Glutamatergic neuron (in vitro differentiated cells): ENCODE measurements at regions not wholly inside any gene's neighbourhood (a gene's known extent, or its start where the extent isn't known, plus 50 kb on each side); places are given as distances from the start of the nearest gene placed in this dataset.
"Not testable (repeated sequence)": the region's sequence is repeated elsewhere in the genome, so short reads cannot be mapped to it uniquely, and the experiment has no call there.

Experiments
- DNase-seq: peaks from one replicate; pipeline ENCODE4 v3.0.0; 2022
- H3K27ac Mint-ChIP-seq: one replicate; pipeline ENCODE4 v1.8.0; 2020; ENCODE audit warnings: mild to moderate bottlenecking, mixed read lengths, inconsistent platforms; ENCODE audit not compliant: unreplicated experiment
- H3K27me3 Mint-ChIP-seq: one replicate; pipeline ENCODE4 v1.8.0; 2020; ENCODE audit warnings: mild to moderate bottlenecking, moderate library complexity, mixed read lengths, inconsistent platforms; ENCODE audit not compliant: unreplicated experiment
- H3K36me3 Mint-ChIP-seq: one replicate; pipeline ENCODE4 v1.8.0; 2020; ENCODE audit warnings: mild to moderate bottlenecking, mixed read lengths, inconsistent platforms; ENCODE audit not compliant: unreplicated experiment
- H3K4me1 Mint-ChIP-seq: one replicate; pipeline ENCODE4 v1.8.0; 2020; ENCODE audit warnings: mild to moderate bottlenecking, low read depth, mixed read lengths, inconsistent platforms; ENCODE audit not compliant: unreplicated experiment
- H3K4me3 Mint-ChIP-seq: one replicate; pipeline ENCODE4 v1.8.0; 2020; ENCODE audit warnings: mild to moderate bottlenecking, mixed read lengths, inconsistent platforms; ENCODE audit not compliant: unreplicated experiment
- H3K9me3 Mint-ChIP-seq: one replicate; pipeline ENCODE4 v1.8.0; 2020; ENCODE audit warnings: mild to moderate bottlenecking, moderate library complexity, mixed read lengths, inconsistent platforms; ENCODE audit not compliant: unreplicated experiment
- TF ChIP-seq, protein P1 (sequence below): fragments of 200-600 bp; sonication (generic); IDR thresholded peaks from one replicate; pipeline ENCODE4 v1.5.0; 2021; ENCODE audit not compliant: partially characterized antibody, unreplicated experiment

DNA sequence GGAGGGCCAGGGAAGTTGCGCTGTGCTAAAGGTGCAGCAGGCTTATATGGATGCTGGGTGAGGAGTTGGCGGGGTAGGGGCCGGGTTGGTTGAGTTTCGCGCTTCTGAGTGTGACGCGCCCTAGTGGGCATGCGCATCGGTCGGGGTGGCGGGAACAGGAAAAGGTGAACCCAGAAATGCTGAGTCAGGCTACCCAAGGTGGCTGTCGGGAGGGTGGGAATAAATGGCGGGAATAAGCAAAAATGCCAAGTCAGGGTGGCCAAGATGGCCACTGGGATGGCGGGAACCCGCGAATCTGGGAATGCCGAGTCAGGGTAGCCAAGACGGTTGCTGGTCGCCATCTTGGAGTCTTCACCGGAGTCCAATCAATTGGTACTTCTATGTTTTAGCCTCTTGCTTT lies 580.0 kb downstream of the SUCLG1 start:
- no peak for DNase-seq
- no peak overlapping the region for H3K4me3 Mint-ChIP-seq
- TF ChIP-seq, protein P1, sequence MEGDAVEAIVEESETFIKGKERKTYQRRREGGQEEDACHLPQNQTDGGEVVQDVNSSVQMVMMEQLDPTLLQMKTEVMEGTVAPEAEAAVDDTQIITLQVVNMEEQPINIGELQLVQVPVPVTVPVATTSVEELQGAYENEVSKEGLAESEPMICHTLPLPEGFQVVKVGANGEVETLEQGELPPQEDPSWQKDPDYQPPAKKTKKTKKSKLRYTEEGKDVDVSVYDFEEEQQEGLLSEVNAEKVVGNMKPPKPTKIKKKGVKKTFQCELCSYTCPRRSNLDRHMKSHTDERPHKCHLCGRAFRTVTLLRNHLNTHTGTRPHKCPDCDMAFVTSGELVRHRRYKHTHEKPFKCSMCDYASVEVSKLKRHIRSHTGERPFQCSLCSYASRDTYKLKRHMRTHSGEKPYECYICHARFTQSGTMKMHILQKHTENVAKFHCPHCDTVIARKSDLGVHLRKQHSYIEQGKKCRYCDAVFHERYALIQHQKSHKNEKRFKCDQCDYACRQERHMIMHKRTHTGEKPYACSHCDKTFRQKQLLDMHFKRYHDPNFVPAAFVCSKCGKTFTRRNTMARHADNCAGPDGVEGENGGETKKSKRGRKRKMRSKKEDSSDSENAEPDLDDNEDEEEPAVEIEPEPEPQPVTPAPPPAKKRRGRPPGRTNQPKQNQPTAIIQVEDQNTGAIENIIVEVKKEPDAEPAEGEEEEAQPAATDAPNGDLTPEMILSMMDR = no peak
- H3K27ac Mint-ChIP-seq = no peak overlapping the region
- H3K36me3 Mint-ChIP-seq = peaks cover 39% of the 10 kb centered on the region
- H3K27me3 Mint-ChIP-seq = peaks cover 2% of the 10 kb centered on the region
- peaks cover 2% of the 10 kb centered on the region for H3K4me1 Mint-ChIP-seq
- peaks cover 15% of the 10 kb centered on the region for H3K9me3 Mint-ChIP-seq

DNA sequence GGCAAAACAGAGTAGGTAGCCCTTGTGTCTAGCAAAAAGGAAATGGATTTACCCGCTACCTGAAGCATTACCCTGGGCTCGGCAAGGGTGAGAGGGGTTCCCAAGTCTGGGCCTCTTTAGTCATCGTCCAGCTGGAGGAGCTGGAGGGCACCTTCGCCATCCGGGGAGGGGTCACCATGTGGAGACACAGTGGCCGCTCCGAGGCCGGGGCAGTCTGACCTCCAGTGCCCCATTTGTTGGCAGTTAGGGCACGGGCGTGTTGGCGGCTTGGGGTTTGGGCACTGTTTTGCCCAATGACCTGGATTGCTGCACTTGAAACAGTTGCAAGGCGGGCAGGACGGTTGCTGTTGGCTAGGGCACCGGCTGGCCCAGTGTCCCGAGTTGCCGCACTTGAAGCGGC lies 581.8 kb downstream of the SUCLG1 start:
- not testable (repeated sequence) for DNase-seq, H3K27me3 Mint-ChIP-seq, H3K27ac Mint-ChIP-seq, H3K4me1 Mint-ChIP-seq, H3K4me3 Mint-ChIP-seq
- Mint-ChIP-seq H3K36me3 (peaks cover 41% of the 10 kb centered on the region), H3K9me3 (peaks cover 24% of the 10 kb centered on the region)

DNA sequence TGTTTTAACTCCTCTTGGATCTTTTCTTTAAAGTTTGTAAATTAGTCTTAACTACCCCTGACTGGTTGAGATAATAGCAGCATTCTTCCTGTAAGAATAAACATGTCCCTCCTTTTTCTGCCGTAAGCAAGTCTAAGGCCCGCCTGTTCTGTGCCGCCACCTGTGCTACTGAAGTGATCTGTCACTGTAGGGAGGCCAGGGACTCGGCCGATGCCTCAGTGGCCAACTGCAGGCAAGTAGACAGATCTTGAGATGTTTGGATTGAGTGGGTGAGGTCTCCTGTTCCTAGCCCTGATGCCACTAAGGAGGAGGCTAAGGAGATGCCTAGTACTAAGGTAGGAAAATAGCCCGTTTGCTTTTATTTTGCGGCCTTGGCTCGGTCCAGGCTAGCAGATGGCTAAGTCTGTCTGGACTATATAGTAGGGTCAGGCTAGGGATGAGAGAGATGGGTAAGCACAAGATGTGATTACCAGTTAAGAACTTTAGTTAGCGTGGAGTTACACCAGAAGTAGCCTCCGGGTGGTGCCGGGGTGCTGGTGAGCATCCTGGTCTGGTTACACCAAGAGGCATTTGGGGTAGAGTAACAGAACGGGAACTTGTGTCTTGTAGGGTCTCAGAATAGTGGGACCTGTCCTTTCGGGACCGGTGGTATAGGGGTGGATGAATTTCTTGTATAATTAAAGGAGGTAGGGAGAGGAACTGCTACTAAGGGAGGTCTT lies 584.2 kb downstream of the SUCLG1 start:
- Mint-ChIP-seq H3K36me3 (peaks cover 41% of the 10 kb centered on the region), H3K4me3 (no peak overlapping the region), H3K27me3 (peaks cover 2% of the 10 kb centered on the region), H3K27ac (no peak overlapping the region), H3K4me1 (no peaks in the 10 kb centered on the region), H3K9me3 (peaks cover 24% of the 10 kb centered on the region)
- DNase-seq = no peak
- TF ChIP-seq, protein P1 = no peak

DNA sequence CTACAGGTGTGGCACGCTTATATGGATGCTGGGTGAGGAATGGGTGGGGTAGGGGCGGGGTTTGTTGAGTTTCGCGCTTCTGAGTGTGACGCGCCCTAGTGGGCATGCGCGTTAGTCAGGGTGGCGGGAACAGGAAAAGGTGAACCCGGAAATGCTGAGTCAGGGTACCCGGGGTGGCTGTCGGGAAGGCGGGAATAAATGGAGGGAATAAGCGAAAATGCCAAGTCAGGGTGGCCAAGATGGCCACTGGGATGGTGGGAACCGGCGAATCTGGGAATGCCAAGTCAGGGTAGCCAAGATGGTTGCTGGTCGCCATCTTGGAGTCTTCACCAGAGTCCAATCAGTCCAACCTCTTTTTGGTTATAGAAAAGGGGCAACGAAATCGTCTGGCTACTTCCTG lies 585.0 kb downstream of the SUCLG1 start:
- no peak overlapping the region for H3K4me3 Mint-ChIP-seq
- H3K4me1 Mint-ChIP-seq = no peaks in the 10 kb centered on the region
- TF ChIP-seq, protein P1 = no peak
- peaks cover 19% of the 10 kb centered on the region for H3K9me3 Mint-ChIP-seq
- DNase-seq = no peak
- H3K36me3 Mint-ChIP-seq = peaks cover 40% of the 10 kb centered on the region
- no peak overlapping the region for H3K27ac Mint-ChIP-seq
- H3K27me3 Mint-ChIP-seq = peaks cover 2% of the 10 kb centered on the region

DNA sequence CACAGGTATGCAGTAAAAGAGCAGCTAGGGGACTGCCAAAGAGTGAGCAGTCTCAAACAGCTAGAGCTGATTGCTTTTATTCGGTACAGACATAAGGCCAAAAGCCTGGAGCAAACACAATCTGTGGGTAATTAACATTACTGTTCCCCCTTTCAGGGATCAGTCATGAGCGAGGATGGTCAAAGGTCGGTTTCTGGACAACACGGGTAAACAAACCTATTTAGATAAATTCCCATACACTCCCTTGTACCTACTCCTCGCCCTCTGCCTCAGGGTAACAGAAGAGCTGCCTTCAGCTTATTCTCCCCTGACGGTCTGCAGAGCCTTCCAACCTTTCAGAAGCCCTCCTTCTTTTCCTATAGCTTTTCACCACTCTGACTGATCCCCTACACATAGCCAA lies 586.0 kb downstream of the SUCLG1 start:
- peaks cover 31% of the 10 kb centered on the region for H3K36me3 Mint-ChIP-seq
- peaks cover 2% of the 10 kb centered on the region for H3K27me3 Mint-ChIP-seq
- TF ChIP-seq, protein P1 = no peak
- no peak overlapping the region for H3K4me3 Mint-ChIP-seq
- H3K9me3 Mint-ChIP-seq = peaks cover 18% of the 10 kb centered on the region
- no peak for DNase-seq
- no peak overlapping the region for H3K27ac Mint-ChIP-seq
- no peaks in the 10 kb centered on the region for H3K4me1 Mint-ChIP-seq
